K562 (cell line): ENCODE measurements at regions not wholly inside any gene's neighbourhood (a gene's known extent, or its start where the extent isn't known, plus 50 kb on each side); places are given as distances from the start of the nearest gene placed in this dataset.

Experiments
- FOXM1 ChIP-seq, 2 experiments: fragments of 450-650 bp in 1 of 2; sonication (generic) in 1 of 2; formaldehyde crosslinking in 1 of 2; IDR thresholded peaks; 2 replicates each; pipeline versions ENCODE4 v1.6.1 to v1.9.0; 2017 to 2022; ENCODE audit warnings: low read depth in 2 of 2, mild to moderate bottlenecking in 2 of 2, missing genetic modification reagents in 1 of 2, moderate library complexity in 1 of 2
- HDAC1 ChIP-seq, 2 experiments: fragments of 450-650 bp; IDR thresholded peaks; 2 replicates each; pipeline ENCODE4 v1.6.1; 2016 to 2017; ENCODE audit warnings: inconsistent platforms in 1 of 2, mild to moderate bottlenecking in 1 of 2, moderate library complexity in 1 of 2
- JUN ChIP-seq, 2 experiments: sonication (generic) in 1 of 2; formaldehyde crosslinking in 1 of 2; IDR thresholded peaks; 2 replicates each; pipeline versions ENCODE4 v1.6.1 to v1.8.0; 2012 to 2022; ENCODE audit warnings: borderline replicate concordance in 2 of 2, mild to moderate bottlenecking in 2 of 2, improper control_type of control experiment in 1 of 2, low read depth in 1 of 2, low read length in 1 of 2, missing genetic modification reagents in 1 of 2
- NCOA4 ChIP-seq: fragments of 450-650 bp; IDR thresholded peaks from 2 replicates; pipeline ENCODE4 v1.6.1; 2018; ENCODE audit warnings: mild to moderate bottlenecking; ENCODE audit not compliant: partially characterized antibody
- NR2C2 ChIP-seq, 2 experiments: fragments of 200-800 bp in 1 of 2; sonication (Bioruptor generic) in 1 of 2; sonication (generic) in 1 of 2; formaldehyde crosslinking in 1 of 2; IDR thresholded peaks; 2 replicates each; pipeline versions ENCODE4 v1.6.1 to v1.8.0; 2016 to 2022; ENCODE audit warnings: mild to moderate bottlenecking in 1 of 2, missing compliant biosample characterization in 1 of 2, missing genetic modification characterization in 1 of 2, missing genetic modification reagents in 1 of 2
- PPARD ChIP-seq: fragments of 250-450 bp; sonication (Bioruptor Pico); IDR thresholded peaks from 2 replicates; pipeline ENCODE4 v1.8.0; 2022; ENCODE audit warnings: inconsistent platforms, mild to moderate bottlenecking, moderate library complexity
- RBFOX2 ChIP-seq: fragments of 200-400 bp; formaldehyde crosslinking; IDR thresholded peaks from 2 replicates; pipeline ENCODE4 v1.6.1; 2017; ENCODE audit warnings: low read depth, mild to moderate bottlenecking, low read length, moderate library complexity
- TCF3 ChIP-seq: sonication (generic); formaldehyde crosslinking; IDR thresholded peaks from 2 replicates; pipeline ENCODE4 v1.4.0; 2020; ENCODE audit warnings: mild to moderate bottlenecking, missing genetic modification reagents
- YY1 ChIP-seq, 3 experiments: IDR thresholded peaks; 2 replicates each; pipeline ENCODE4 v1.6.1; 2011; ENCODE audit warnings: low read length in 2 of 3, mild to moderate bottlenecking in 2 of 3, moderate library complexity in 2 of 3, borderline replicate concordance in 1 of 3, control low read depth in 1 of 3, low read depth in 1 of 3; ENCODE audit not compliant: insufficient read depth in 3 of 3, insufficient replicate concordance in 2 of 3, control insufficient read depth in 1 of 3, insufficient read length in 1 of 3; ENCODE audit errors: extremely low read depth in 1 of 3
- ZBTB34 ChIP-seq: fragments of 250-450 bp; sonication (Bioruptor Pico); IDR thresholded peaks from 2 replicates; pipeline ENCODE4 v1.8.0; 2021; ENCODE audit warnings: mild to moderate bottlenecking, moderate library complexity
- ZNF146 ChIP-seq: IDR thresholded peaks from one replicate; pipeline ENCODE4 v1.6.1; 2018; ENCODE audit warnings: missing compliant biosample characterization; ENCODE audit not compliant: unreplicated experiment
- ZNF347 ChIP-seq: fragments of 450-650 bp; formaldehyde crosslinking; IDR thresholded peaks from 2 replicates; pipeline ENCODE4 v1.4.0; 2020; ENCODE audit warnings: low read depth, mild to moderate bottlenecking, moderate library complexity
- ZNF449 ChIP-seq: fragments of 250-450 bp; sonication (Bioruptor Pico); IDR thresholded peaks from 2 replicates; pipeline ENCODE4 v1.8.0; 2022; ENCODE audit warnings: moderate library complexity, mild to moderate bottlenecking, inconsistent platforms
- ZNF778 ChIP-seq: fragments of 450-650 bp; formaldehyde crosslinking; IDR thresholded peaks from 2 replicates; pipeline ENCODE4 v1.4.0; 2020; ENCODE audit warnings: mild to moderate bottlenecking, moderate library complexity
- TF ChIP-seq, protein P1 (sequence below), 2 experiments: fragments of 150-350 bp in 1 of 2; IDR thresholded peaks; 2 replicates each; pipeline ENCODE4 v1.6.1; 2012 to 2016; ENCODE audit warnings: low read depth in 2 of 2, low read length in 2 of 2, mild to moderate bottlenecking in 1 of 2, moderate library complexity in 1 of 2
- TF ChIP-seq, protein P2 (sequence below): fragments of 200-800 bp; sonication (Bioruptor generic); IDR thresholded peaks from 2 replicates; pipeline ENCODE4 v1.6.1; 2017; ENCODE audit warnings: missing genetic modification characterization, missing compliant biosample characterization

DNA sequence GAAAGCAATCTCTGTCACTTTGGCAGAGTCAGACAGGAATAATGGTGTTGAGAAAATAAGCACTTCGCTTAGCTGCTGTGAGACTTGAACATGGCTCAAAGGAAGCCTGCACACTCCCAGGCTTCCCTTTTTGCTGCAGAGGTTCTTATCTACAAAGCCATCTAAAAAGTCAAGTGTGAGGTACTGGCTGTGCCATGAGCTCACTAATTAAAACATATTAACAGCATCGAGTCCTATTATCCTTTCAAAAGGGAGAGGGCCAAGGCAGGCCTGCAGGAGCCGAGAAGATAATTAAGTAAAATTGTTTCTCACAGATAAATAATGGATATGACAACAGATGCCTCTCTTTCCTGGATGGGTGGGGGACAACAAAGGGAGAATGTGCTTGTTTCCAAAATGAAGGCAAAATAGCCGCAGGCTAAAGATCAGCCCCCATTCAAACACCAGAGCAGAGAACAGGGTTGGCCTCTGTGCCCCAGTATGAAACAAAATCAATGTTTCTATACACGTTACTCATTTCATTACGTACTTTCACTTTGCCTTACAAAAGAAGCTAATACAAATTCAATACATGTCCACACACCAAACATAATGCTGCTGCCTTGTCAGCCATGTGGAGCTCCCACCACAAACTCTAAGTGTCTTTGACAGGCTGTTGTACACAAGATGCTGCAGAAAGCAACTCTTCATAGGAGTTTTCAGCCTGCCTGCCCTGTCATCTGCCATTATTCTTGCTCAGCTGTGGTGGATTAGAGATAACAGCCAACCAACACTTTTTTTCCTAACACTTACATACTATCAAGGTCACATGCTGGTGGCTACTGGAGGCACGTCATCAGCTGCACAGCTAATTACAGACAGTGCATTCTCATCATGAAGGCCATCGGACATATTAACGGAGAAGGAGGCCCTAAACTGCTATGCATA is 55.3 kb downstream of the ELAPOR2 start (continued):
- no peak for TF ChIP-seq ZNF347 (CRISPR knock-in tag)
- no peak for TF ChIP-seq ZBTB34 (CRISPR knock-in tag)
- no peak for TF ChIP-seq ZNF449 (CRISPR knock-in tag)
- no peak for TF ChIP-seq PPARD (CRISPR knock-in tag)
- no peak for TF ChIP-seq NR2C2 (CRISPR knock-in tag; IDR thresholded peaks at IDR 0.05)
- peak; percentile 57 for TF ChIP-seq NR2C2 (tag; IDR thresholded peaks at IDR 0.05)
- no peak for TF ChIP-seq ZNF146
- no peak for TF ChIP-seq NCOA4
- peak; percentile 67; the same call in 1 of the 2 replicates for TF ChIP-seq JUN (IDR thresholded peaks at IDR 0.05; ENCODE audit: borderline replicate concordance, low read depth, low read length)
- TF ChIP-seq JUN (CRISPR knock-in tag; IDR thresholded peaks at IDR 0.05; ENCODE audit: borderline replicate concordance): no peak
- TF ChIP-seq FOXM1 (IDR thresholded peaks at IDR 0.05; ENCODE audit: low read depth): no peak
- TF ChIP-seq FOXM1 (CRISPR knock-in tag; IDR thresholded peaks at IDR 0.05; ENCODE audit: low read depth): no peak
- TF ChIP-seq RBFOX2: no peak
- TF ChIP-seq, protein P1, sequence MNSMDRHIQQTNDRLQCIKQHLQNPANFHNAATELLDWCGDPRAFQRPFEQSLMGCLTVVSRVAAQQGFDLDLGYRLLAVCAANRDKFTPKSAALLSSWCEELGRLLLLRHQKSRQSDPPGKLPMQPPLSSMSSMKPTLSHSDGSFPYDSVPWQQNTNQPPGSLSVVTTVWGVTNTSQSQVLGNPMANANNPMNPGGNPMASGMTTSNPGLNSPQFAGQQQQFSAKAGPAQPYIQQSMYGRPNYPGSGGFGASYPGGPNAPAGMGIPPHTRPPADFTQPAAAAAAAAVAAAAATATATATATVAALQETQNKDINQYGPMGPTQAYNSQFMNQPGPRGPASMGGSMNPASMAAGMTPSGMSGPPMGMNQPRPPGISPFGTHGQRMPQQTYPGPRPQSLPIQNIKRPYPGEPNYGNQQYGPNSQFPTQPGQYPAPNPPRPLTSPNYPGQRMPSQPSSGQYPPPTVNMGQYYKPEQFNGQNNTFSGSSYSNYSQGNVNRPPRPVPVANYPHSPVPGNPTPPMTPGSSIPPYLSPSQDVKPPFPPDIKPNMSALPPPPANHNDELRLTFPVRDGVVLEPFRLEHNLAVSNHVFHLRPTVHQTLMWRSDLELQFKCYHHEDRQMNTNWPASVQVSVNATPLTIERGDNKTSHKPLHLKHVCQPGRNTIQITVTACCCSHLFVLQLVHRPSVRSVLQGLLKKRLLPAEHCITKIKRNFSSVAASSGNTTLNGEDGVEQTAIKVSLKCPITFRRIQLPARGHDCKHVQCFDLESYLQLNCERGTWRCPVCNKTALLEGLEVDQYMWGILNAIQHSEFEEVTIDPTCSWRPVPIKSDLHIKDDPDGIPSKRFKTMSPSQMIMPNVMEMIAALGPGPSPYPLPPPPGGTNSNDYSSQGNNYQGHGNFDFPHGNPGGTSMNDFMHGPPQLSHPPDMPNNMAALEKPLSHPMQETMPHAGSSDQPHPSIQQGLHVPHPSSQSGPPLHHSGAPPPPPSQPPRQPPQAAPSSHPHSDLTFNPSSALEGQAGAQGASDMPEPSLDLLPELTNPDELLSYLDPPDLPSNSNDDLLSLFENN (IDR thresholded peaks at IDR 0.05; ENCODE audit: low read depth in 2 of 2, low read length in 2 of 2): no peak
- TF ChIP-seq, protein P2, sequence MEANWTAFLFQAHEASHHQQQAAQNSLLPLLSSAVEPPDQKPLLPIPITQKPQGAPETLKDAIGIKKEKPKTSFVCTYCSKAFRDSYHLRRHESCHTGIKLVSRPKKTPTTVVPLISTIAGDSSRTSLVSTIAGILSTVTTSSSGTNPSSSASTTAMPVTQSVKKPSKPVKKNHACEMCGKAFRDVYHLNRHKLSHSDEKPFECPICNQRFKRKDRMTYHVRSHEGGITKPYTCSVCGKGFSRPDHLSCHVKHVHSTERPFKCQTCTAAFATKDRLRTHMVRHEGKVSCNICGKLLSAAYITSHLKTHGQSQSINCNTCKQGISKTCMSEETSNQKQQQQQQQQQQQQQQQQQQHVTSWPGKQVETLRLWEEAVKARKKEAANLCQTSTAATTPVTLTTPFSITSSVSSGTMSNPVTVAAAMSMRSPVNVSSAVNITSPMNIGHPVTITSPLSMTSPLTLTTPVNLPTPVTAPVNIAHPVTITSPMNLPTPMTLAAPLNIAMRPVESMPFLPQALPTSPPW (CRISPR knock-in tag): peak; percentile 52
- no peak for TF ChIP-seq ZNF778 (CRISPR knock-in tag)
- peak; percentile 70 for TF ChIP-seq TCF3 (CRISPR knock-in tag)
- TF ChIP-seq HDAC1 (IDR thresholded peaks at IDR 0.05): peak in 1 of 2 experiments; percentile 77; a peak in 2 of 4 replicates
- TF ChIP-seq YY1 (IDR thresholded peaks at IDR 0.05; ENCODE audit: borderline replicate concordance in 1 of 3, control insufficient read depth in 1 of 3, extremely low read depth in 1 of 3, insufficient read depth in 3 of 3, insufficient read length in 1 of 3, insufficient replicate concordance in 2 of 3, low read depth in 1 of 3, low read length in 2 of 3): peak in 1 of 3 experiments; percentile 70
